ENCODE measurements at regions not wholly inside any gene's neighbourhood (a gene's known extent, or its start where the extent isn't known, plus 50 kb on each side); places are given as distances from the start of the nearest gene placed in this dataset.

DNA sequence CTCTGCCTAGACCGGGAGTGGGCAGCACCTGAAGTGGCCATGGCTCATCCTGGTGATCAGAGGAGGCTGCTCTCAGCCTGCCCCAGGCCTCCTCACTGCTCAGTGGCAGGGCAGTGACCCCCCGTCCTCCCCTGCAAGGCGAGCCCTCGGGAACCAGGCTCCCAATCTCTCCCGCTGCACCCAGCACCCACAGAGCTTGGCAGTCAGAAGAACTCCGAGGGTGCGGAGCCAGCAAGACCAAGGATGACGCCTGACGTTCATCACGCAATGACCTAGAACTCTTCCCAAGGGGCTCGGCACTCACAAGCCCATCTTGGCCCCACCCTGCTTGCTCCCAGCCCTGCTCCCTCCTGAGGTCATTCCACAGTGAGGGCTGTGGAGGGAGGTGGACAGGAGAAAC is 189.8 kb upstream of the SALL3 start:
- H3K27ac Mint-ChIP-seq: no peak overlapping the region
- TF ChIP-seq, protein P1, sequence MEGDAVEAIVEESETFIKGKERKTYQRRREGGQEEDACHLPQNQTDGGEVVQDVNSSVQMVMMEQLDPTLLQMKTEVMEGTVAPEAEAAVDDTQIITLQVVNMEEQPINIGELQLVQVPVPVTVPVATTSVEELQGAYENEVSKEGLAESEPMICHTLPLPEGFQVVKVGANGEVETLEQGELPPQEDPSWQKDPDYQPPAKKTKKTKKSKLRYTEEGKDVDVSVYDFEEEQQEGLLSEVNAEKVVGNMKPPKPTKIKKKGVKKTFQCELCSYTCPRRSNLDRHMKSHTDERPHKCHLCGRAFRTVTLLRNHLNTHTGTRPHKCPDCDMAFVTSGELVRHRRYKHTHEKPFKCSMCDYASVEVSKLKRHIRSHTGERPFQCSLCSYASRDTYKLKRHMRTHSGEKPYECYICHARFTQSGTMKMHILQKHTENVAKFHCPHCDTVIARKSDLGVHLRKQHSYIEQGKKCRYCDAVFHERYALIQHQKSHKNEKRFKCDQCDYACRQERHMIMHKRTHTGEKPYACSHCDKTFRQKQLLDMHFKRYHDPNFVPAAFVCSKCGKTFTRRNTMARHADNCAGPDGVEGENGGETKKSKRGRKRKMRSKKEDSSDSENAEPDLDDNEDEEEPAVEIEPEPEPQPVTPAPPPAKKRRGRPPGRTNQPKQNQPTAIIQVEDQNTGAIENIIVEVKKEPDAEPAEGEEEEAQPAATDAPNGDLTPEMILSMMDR (IDR thresholded peaks at IDR 0.05; ENCODE audit: unreplicated experiment): no peak
- no peak for DNase-seq (ENCODE audit: low spot score, unreplicated experiment)
- no peaks in the 10 kb centered on the region for H3K9me3 Mint-ChIP-seq (ENCODE audit: low read depth)
- no peaks in the 10 kb centered on the region for H3K36me3 Mint-ChIP-seq (ENCODE audit: insufficient read depth)
- no peak overlapping the region for H3K4me3 Mint-ChIP-seq (ENCODE audit: low read depth)
- no peaks in the 10 kb centered on the region for H3K4me1 Mint-ChIP-seq (ENCODE audit: low read depth)
- H3K27me3 Mint-ChIP-seq: peaks cover 34% of the 10 kb centered on the region

DNA sequence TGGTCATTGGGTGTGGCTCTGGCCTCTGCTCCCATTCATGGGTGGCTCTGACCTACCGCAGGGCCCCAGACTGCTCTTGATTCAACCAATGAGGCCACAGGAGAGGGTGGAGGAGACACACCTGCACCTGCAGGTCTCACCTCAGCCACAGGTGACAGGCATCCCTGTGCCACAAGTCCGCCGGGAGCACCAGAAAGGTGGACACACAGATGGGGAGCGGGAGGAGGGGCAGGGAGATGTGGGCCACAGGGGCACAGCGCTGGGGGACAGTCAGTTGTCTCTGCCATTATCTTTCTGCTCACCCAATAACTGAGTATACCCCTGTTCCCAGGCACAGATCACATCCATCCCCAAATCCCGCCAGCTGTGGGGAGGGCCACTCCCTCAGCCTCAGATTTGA is 189.1 kb upstream of the SALL3 start:
- H3K4me3 Mint-ChIP-seq (ENCODE audit: low read depth): no peak overlapping the region
- H3K9me3 Mint-ChIP-seq (ENCODE audit: low read depth): no peaks in the 10 kb centered on the region
- peaks cover 36% of the 10 kb centered on the region for H3K27me3 Mint-ChIP-seq
- H3K4me1 Mint-ChIP-seq (ENCODE audit: low read depth): no peaks in the 10 kb centered on the region
- TF ChIP-seq, protein P1 (IDR thresholded peaks at IDR 0.05; ENCODE audit: unreplicated experiment): no peak
- H3K27ac Mint-ChIP-seq: no peak overlapping the region
- no peak for DNase-seq (ENCODE audit: low spot score, unreplicated experiment)
- no peaks in the 10 kb centered on the region for H3K36me3 Mint-ChIP-seq (ENCODE audit: insufficient read depth)

DNA sequence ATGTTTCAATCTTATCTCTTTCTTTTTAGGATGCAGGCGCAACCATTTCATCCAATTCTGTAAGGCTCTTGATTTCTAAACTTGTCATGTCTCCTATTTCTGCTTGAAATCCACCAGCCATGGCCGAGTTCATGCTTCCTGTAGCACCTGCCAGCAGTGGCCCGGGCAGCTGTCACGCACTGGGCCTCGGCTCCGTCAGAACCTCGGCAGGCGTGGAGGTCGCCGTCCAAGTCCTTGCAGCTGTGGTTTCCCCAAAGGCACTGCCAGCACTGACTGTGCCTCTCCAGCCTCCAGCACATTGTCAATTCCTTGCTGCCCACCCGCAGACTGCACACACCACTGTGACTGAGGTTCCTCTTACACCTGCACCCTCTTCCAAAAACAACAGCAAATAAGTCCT is 188.7 kb upstream of the SALL3 start:
- Mint-ChIP-seq H3K4me3 (ENCODE audit: low read depth) (no peak overlapping the region), H3K27ac (no peak overlapping the region), H3K36me3 (ENCODE audit: insufficient read depth) (no peaks in the 10 kb centered on the region), H3K4me1 (ENCODE audit: low read depth) (no peaks in the 10 kb centered on the region), H3K9me3 (ENCODE audit: low read depth) (no peaks in the 10 kb centered on the region), H3K27me3 (peaks cover 36% of the 10 kb centered on the region)
- TF ChIP-seq, protein P1 (IDR thresholded peaks at IDR 0.05; ENCODE audit: unreplicated experiment): no peak
- DNase-seq (ENCODE audit: low spot score, unreplicated experiment): no peak

DNA sequence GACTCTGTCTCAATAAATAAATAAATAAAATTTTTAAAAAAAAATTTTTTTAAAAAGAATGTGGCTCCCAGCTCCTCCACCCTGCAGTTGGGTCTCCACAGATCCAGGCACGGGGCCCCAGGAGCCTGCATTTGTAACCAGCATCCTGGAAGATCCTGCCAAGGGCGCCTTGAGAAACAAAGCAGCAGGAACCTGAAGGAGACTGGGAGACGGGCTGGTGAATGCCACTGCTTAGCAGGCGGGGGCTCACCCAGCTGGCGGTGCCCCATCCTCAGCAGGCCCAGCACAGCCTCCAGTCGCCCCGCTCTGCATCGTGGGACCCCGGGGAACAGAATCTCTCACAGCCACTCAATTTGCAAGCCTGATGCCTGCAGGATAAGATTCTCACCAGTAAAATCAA is 187.5 kb upstream of the SALL3 start:
- no peak overlapping the region for H3K4me3 Mint-ChIP-seq (ENCODE audit: low read depth)
- H3K27ac Mint-ChIP-seq: no peak overlapping the region
- TF ChIP-seq, protein P1 (IDR thresholded peaks at IDR 0.05; ENCODE audit: unreplicated experiment): no peak
- H3K9me3 Mint-ChIP-seq (ENCODE audit: low read depth): no peaks in the 10 kb centered on the region
- no peaks in the 10 kb centered on the region for H3K4me1 Mint-ChIP-seq (ENCODE audit: low read depth)
- no peak for DNase-seq (ENCODE audit: low spot score, unreplicated experiment)
- peaks cover 36% of the 10 kb centered on the region for H3K27me3 Mint-ChIP-seq
- H3K36me3 Mint-ChIP-seq (ENCODE audit: insufficient read depth): no peaks in the 10 kb centered on the region

DNA sequence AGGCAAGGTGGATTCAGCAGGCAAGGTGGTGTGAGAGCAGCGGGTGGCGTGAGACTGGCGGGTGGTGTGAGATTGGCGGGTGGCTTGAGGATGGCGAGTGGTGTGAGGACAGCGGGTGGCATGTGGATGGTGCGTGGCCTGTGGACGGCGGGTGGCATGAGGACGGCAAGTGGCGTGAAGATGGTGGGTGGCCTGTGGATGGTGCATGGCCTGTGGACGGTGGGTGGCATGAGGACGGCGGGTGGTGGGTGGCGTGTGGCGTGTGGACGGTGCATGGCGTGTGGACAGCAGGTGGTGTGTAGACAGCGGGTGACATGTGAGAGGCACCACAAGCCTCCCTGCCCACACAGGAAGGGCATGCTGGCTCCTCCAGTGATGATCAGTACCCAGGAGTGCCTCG is 186.9 kb upstream of the SALL3 start:
- Mint-ChIP-seq H3K27me3 (peaks cover 36% of the 10 kb centered on the region), H3K4me1 (ENCODE audit: low read depth) (no peaks in the 10 kb centered on the region), H3K4me3 (ENCODE audit: low read depth) (no peak overlapping the region), H3K9me3 (ENCODE audit: low read depth) (no peaks in the 10 kb centered on the region), H3K27ac (peak overlapping the region; percentile 24), H3K36me3 (ENCODE audit: insufficient read depth) (no peaks in the 10 kb centered on the region)
- TF ChIP-seq, protein P1 (IDR thresholded peaks at IDR 0.05; ENCODE audit: unreplicated experiment): no peak
- DNase-seq (ENCODE audit: low spot score, unreplicated experiment): no peak
